ENCODE measurements at regions not wholly inside any gene's neighbourhood (a gene's known extent, or its start where the extent isn't known, plus 50 kb on each side); places are given as distances from the start of the nearest gene placed in this dataset.

GRCh38 chr4:154132406-154132805, 343.5 kb upstream of the SFRP2 start:
- TF ChIP-seq, protein P1, sequence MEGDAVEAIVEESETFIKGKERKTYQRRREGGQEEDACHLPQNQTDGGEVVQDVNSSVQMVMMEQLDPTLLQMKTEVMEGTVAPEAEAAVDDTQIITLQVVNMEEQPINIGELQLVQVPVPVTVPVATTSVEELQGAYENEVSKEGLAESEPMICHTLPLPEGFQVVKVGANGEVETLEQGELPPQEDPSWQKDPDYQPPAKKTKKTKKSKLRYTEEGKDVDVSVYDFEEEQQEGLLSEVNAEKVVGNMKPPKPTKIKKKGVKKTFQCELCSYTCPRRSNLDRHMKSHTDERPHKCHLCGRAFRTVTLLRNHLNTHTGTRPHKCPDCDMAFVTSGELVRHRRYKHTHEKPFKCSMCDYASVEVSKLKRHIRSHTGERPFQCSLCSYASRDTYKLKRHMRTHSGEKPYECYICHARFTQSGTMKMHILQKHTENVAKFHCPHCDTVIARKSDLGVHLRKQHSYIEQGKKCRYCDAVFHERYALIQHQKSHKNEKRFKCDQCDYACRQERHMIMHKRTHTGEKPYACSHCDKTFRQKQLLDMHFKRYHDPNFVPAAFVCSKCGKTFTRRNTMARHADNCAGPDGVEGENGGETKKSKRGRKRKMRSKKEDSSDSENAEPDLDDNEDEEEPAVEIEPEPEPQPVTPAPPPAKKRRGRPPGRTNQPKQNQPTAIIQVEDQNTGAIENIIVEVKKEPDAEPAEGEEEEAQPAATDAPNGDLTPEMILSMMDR (IDR thresholded peaks at IDR 0.05), result no peak
- no peak for TF ChIP-seq POLR2A (IDR thresholded peaks at IDR 0.05)

Data from lower leg skin (tissue), 3 donors.